Esophagus squamous epithelium (tissue), 5 donors: ENCODE measurements at regions not wholly inside any gene's neighbourhood (a gene's known extent, or its start where the extent isn't known, plus 50 kb on each side); places are given as distances from the start of the nearest gene placed in this dataset.
"Not testable (repeated sequence)": the region's sequence is repeated elsewhere in the genome, so short reads cannot be mapped to it uniquely, and the experiment has no call there.

ENCODE experiments used
- DNase-seq: peaks from one replicate; lab custom pipeline; 2025; lab: John Stamatoyannopoulos, UW
- H3K27ac ChIP-seq, 4 donors: fragments of 200-600 bp; sonication (generic); one replicate each; pipeline ENCODE4 v1.5.1; 2016 to 2019; ENCODE audit warnings: mild to moderate bottlenecking in 1 of 4
- H3K27me3 ChIP-seq, 4 donors: fragments of 200-600 bp; sonication (generic); 1 replicate in 3 of 4; 2 replicates in 1 of 4; pipeline versions ENCODE4 v1.5.1 to v1.6.0; 2017 to 2021; ENCODE audit warnings: antibody characterized with exemption in 1 of 4
- H3K36me3 ChIP-seq, 3 donors: fragments of 200-600 bp; sonication (generic); one replicate each; pipeline ENCODE4 v1.5.1; 2016 to 2019
- H3K4me1 ChIP-seq, 3 donors: fragments of 200-600 bp; sonication (generic); one replicate each; pipeline ENCODE4 v1.5.1; 2017 to 2019
- H3K4me3 ChIP-seq, 4 donors: fragments of 200-600 bp; sonication (generic); 1 replicate in 3 of 4; 2 replicates in 1 of 4; pipeline ENCODE4 v1.5.1; 2016 to 2019; ENCODE audit warnings: mild to moderate bottlenecking in 2 of 4, moderate library complexity in 1 of 4
- H3K9me3 ChIP-seq, 3 donors: fragments of 200-600 bp; sonication (generic); one replicate each; pipeline ENCODE4 v1.5.1; 2016 to 2019
- CTCF ChIP-seq, 6 experiments: fragments of 450-650 bp in 4 of 6; fragments of 200-600 bp in 2 of 6; sonication (generic) in 2 of 6; IDR thresholded peaks; one replicate each; pipeline ENCODE4 v1.5.1; 2016 to 2019; ENCODE audit warnings: antibody characterized with exemption in 6 of 6, mild to moderate bottlenecking in 4 of 6, moderate library complexity in 4 of 6
- POLR2A ChIP-seq, 4 donors: fragments of 450-650 bp; IDR thresholded peaks; one replicate each; pipeline ENCODE4 v1.6.1; 2017; ENCODE audit warnings: antibody characterized with exemption in 4 of 4, mild to moderate bottlenecking in 4 of 4, moderate library complexity in 3 of 4
- WGBS, 2 donors: methylation state at CpG; one replicate each; pipeline ENCODE4 v1.1.5; 2018; 5-methylcytosine and 5-hydroxymethylcytosine counted together
- intact Hi-C: fragments of 100-400 bp; cut with DNase I; formaldehyde crosslinking; loops from one replicate; pipeline ENCODE4 v1.15.0; 2022
- donor health status: DM: yes; HTN: yes; CAD: no.

GRCh38 chr6:115442323-115442722 lies 618.4 kb downstream of the FRK start:
- TF ChIP-seq POLR2A (IDR thresholded peaks at IDR 0.05), result no peak
- no peak for TF ChIP-seq CTCF (IDR thresholded peaks at IDR 0.05)
- no peaks in the 10 kb centered on the region for H3K9me3 ChIP-seq
- H3K27me3 ChIP-seq, result no peaks in the 10 kb centered on the region
- H3K4me1 ChIP-seq, result no peaks in the 10 kb centered on the region
- no peak overlapping the region for H3K27ac ChIP-seq
- 13 to 26% methylated on average over 2 of the region's 2 CpGs for WGBS, 2 donors
- no peaks in the 10 kb centered on the region for H3K36me3 ChIP-seq
- no peak overlapping the region for H3K4me3 ChIP-seq
- intact Hi-C loops, result no loop called here
- no peak for DNase-seq

GRCh38 chr6:115441651-115442050 lies 619.0 kb downstream of the FRK start:
- Histone ChIP-seq H3K4me1 (no peaks in the 10 kb centered on the region), H3K27ac (no peak overlapping the region), H3K36me3 (no peaks in the 10 kb centered on the region), H3K9me3 (no peaks in the 10 kb centered on the region), H3K27me3 (no peaks in the 10 kb centered on the region), H3K4me3 (no peak overlapping the region)
- intact Hi-C loops, result no loop called here
- WGBS, 2 donors, result 68 to 84% methylated on average over 1 of the region's 1 CpG
- DNase-seq, result no peak
- TF ChIP-seq POLR2A (IDR thresholded peaks at IDR 0.05), result no peak
- no peak for TF ChIP-seq CTCF (IDR thresholded peaks at IDR 0.05)

- no peak for DNase-seq
- Histone ChIP-seq H3K27me3 (no peaks in the 10 kb centered on the region), H3K4me3 (no peak overlapping the region), H3K4me1 (no peaks in the 10 kb centered on the region), H3K36me3 (no peaks in the 10 kb centered on the region), H3K9me3 (no peaks in the 10 kb centered on the region), H3K27ac (no peak overlapping the region)
- intact Hi-C loops, result no loop called here
- 31 to 33% methylated on average over 3 of the region's 3 CpGs for WGBS, 2 donors
- TF ChIP-seq POLR2A (IDR thresholded peaks at IDR 0.05) (no peak), CTCF (IDR thresholded peaks at IDR 0.05) (no peak)
Measured at GRCh38 chr6:115415378-115415777, 645.3 kb downstream of the FRK start.

- H3K9me3 ChIP-seq, H3K27me3 ChIP-seq, DNase-seq, H3K27ac ChIP-seq, intact Hi-C loops, H3K4me1 ChIP-seq, H3K4me3 ChIP-seq, H3K36me3 ChIP-seq: not testable (repeated sequence)
- WGBS, 2 donors, result 32 to 35% methylated on average over 6 of the region's 6 CpGs
Measured at GRCh38 chr6:115414916-115415315, 645.8 kb downstream of the FRK start.

GRCh38 chr6:115411756-115412155 lies 648.9 kb downstream of the FRK start:
- no peaks in the 10 kb centered on the region for H3K9me3 ChIP-seq
- no peak overlapping the region for H3K27ac ChIP-seq
- H3K4me1 ChIP-seq, result no peaks in the 10 kb centered on the region
- H3K27me3 ChIP-seq, result no peaks in the 10 kb centered on the region
- intact Hi-C loops, result no loop called here
- H3K4me3 ChIP-seq, result no peak overlapping the region
- DNase-seq, result no peak
- H3K36me3 ChIP-seq, result no peaks in the 10 kb centered on the region
- TF ChIP-seq CTCF (IDR thresholded peaks at IDR 0.05), result no peak
- no peak for TF ChIP-seq POLR2A (IDR thresholded peaks at IDR 0.05)
- WGBS, 2 donors, result 47 to 54% methylated on average over 2 of the region's 2 CpGs

- H3K27me3 ChIP-seq, result no peaks in the 10 kb centered on the region
- H3K27ac ChIP-seq, result no peak overlapping the region
- H3K9me3 ChIP-seq, result no peaks in the 10 kb centered on the region
- H3K4me3 ChIP-seq, result no peak overlapping the region
- H3K36me3 ChIP-seq, result no peaks in the 10 kb centered on the region
- DNase-seq, result no peak
- intact Hi-C loops, result no loop called here
- no peaks in the 10 kb centered on the region for H3K4me1 ChIP-seq
- WGBS, 2 donors, result 81 to 87% methylated on average over 1 of the region's 1 CpG
- no peak for TF ChIP-seq CTCF (IDR thresholded peaks at IDR 0.05)
- TF ChIP-seq POLR2A (IDR thresholded peaks at IDR 0.05), result no peak
Measured at GRCh38 chr6:115404446-115404845, 656.2 kb downstream of the FRK start.
